ENCODE measurements at regions not wholly inside any gene's neighbourhood (a gene's known extent, or its start where the extent isn't known, plus 50 kb on each side); places are given as distances from the start of the nearest gene placed in this dataset.

DNA sequence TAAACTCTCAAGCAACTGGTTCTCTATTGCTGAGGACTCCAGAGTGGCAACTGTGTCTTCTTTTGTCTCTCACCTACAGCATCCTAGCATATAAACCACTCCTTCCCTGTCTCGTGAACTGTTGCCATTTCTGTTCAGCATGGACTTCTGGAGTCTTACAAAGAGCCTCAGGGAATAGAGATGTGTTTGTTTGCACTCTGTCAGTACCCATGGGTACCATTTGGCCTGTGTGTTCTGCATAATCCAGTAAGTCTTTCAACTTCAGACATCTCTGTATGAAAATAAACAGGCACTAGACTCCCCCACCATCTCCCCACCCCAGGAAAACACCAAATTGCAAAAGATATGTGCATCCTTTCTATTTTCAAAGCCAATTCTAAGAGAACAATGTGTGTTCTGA is 1351.6 kb upstream of the PABPC4L start (continued):
- TF ChIP-seq, protein P1, sequence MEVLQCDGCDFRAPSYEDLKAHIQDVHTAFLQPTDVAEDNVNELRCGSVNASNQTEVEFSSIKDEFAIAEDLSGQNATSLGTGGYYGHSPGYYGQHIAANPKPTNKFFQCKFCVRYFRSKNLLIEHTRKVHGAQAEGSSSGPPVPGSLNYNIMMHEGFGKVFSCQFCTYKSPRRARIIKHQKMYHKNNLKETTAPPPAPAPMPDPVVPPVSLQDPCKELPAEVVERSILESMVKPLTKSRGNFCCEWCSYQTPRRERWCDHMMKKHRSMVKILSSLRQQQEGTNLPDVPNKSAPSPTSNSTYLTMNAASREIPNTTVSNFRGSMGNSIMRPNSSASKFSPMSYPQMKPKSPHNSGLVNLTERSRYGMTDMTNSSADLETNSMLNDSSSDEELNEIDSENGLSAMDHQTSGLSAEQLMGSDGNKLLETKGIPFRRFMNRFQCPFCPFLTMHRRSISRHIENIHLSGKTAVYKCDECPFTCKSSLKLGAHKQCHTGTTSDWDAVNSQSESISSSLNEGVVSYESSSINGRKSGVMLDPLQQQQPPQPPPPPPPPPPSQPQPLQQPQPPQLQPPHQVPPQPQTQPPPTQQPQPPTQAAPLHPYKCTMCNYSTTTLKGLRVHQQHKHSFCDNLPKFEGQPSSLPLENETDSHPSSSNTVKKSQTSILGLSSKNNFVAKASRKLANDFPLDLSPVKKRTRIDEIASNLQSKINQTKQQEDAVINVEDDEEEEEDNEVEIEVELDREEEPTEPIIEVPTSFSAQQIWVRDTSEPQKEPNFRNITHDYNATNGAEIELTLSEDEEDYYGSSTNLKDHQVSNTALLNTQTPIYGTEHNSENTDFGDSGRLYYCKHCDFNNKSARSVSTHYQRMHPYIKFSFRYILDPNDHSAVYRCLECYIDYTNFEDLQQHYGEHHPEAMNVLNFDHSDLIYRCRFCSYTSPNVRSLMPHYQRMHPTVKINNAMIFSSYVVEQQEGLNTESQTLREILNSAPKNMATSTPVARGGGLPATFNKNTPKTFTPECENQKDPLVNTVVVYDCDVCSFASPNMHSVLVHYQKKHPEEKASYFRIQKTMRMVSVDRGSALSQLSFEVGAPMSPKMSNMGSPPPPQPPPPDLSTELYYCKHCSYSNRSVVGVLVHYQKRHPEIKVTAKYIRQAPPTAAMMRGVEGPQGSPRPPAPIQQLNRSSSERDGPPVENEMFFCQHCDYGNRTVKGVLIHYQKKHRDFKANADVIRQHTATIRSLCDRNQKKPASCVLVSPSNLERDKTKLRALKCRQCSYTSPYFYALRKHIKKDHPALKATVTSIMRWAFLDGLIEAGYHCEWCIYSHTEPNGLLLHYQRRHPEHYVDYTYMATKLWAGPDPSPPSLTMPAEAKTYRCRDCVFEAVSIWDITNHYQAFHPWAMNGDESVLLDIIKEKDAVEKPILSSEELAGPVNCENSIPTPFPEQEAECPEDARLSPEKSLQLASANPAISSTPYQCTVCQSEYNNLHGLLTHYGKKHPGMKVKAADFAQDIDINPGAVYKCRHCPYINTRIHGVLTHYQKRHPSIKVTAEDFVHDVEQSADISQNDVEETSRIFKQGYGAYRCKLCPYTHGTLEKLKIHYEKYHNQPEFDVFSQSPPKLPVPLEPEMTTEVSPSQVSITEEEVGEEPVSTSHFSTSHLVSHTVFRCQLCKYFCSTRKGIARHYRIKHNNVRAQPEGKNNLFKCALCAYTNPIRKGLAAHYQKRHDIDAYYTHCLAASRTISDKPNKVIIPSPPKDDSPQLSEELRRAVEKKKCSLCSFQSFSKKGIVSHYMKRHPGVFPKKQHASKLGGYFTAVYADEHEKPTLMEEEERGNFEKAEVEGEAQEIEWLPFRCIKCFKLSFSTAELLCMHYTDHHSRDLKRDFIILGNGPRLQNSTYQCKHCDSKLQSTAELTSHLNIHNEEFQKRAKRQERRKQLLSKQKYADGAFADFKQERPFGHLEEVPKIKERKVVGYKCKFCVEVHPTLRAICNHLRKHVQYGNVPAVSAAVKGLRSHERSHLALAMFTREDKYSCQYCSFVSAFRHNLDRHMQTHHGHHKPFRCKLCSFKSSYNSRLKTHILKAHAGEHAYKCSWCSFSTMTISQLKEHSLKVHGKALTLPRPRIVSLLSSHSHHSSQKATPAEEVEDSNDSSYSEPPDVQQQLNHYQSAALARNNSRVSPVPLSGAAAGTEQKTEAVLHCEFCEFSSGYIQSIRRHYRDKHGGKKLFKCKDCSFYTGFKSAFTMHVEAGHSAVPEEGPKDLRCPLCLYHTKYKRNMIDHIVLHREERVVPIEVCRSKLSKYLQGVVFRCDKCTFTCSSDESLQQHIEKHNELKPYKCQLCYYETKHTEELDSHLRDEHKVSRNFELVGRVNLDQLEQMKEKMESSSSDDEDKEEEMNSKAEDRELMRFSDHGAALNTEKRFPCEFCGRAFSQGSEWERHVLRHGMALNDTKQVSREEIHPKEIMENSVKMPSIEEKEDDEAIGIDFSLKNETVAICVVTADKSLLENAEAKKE (CRISPR knock-in tag; IDR thresholded peaks at IDR 0.05), result no peak
- no peak for TF ChIP-seq EZH2 (IDR thresholded peaks at IDR 0.05; ENCODE audit: low read depth, unreplicated experiment)
- TF ChIP-seq EZH2phosphoT487 (IDR thresholded peaks at IDR 0.05; ENCODE audit: unreplicated experiment), result no peak

DNA sequence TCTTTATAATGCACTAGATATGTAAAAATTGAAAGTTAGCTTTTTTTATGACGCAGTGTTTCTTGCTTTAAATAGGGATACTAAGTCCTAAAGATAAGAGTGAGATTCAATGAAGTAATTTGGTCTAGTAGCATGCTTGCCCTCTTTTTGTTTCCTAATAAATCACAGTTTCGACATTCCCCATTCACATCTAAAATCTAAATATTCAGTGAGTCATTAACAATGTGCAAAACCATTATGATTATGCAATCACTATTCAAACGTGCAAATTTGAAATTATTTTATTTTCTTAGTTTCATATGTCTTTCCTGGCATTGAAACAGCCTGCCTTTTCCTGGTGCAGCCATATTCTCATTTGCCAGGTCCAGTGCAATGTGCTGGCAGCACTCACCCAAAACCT is 1350.5 kb upstream of the PABPC4L start:
- H3K36me3 ChIP-seq (ENCODE audit: insufficient read depth), result no peaks in the 10 kb centered on the region
- H3K9me3 Mint-ChIP-seq, result no peaks in the 10 kb centered on the region
- no peaks in the 10 kb centered on the region for H3K4me1 Mint-ChIP-seq
- H3K27ac ChIP-seq (ENCODE audit: low read depth), result no peak overlapping the region
- no peak overlapping the region for H3K27ac Mint-ChIP-seq
- H3K4me3 ChIP-seq, result no peak overlapping the region
- no peaks in the 10 kb centered on the region for H3F3A ChIP-seq (replicated peaks; ENCODE audit: low read depth)
- H3K79me2 ChIP-seq (replicated peaks; ENCODE audit: insufficient read depth), result no peaks in the 10 kb centered on the region
- no peak overlapping the region for H2AFZ ChIP-seq
- no peaks in the 10 kb centered on the region for H3K36me3 Mint-ChIP-seq (ENCODE audit: low read depth)
- no peaks in the 10 kb centered on the region for H3K27me3 ChIP-seq (ENCODE audit: insufficient read depth)
- no peaks in the 10 kb centered on the region for H3K4me1 ChIP-seq (ENCODE audit: insufficient read depth)
- DNase-seq (ENCODE audit: low spot score) (no peak), ATAC-seq (no peak)
- H3K9me2 ChIP-seq (ENCODE audit: insufficient read depth), result no peaks in the 10 kb centered on the region
- no peaks in the 10 kb centered on the region for H4K20me1 ChIP-seq (replicated peaks; ENCODE audit: insufficient read depth)
- no peaks in the 10 kb centered on the region for H3K27me3 Mint-ChIP-seq (ENCODE audit: insufficient read depth, low read depth, poor library complexity)
- H3K4me3 Mint-ChIP-seq, result no peak overlapping the region
- H3K4me2 ChIP-seq, result no peak overlapping the region
- TF ChIP-seq STAT1 (IDR thresholded peaks at IDR 0.05; ENCODE audit: unreplicated experiment) (no peak), ZNF331 (CRISPR knock-in tag; IDR thresholded peaks at IDR 0.05; ENCODE audit: low read depth) (no peak), EZH2 (IDR thresholded peaks at IDR 0.05; ENCODE audit: low read depth, unreplicated experiment) (no peak), EZH2phosphoT487 (IDR thresholded peaks at IDR 0.05; ENCODE audit: unreplicated experiment) (no peak), NANOG (IDR thresholded peaks at IDR 0.05; ENCODE audit: borderline replicate concordance) (no peak), ZNF114 (CRISPR knock-in tag; IDR thresholded peaks at IDR 0.05) (no peak), CREB1 (CRISPR knock-in tag; IDR thresholded peaks at IDR 0.05; ENCODE audit: low read depth) (no peak)
- TF ChIP-seq, protein P2, sequence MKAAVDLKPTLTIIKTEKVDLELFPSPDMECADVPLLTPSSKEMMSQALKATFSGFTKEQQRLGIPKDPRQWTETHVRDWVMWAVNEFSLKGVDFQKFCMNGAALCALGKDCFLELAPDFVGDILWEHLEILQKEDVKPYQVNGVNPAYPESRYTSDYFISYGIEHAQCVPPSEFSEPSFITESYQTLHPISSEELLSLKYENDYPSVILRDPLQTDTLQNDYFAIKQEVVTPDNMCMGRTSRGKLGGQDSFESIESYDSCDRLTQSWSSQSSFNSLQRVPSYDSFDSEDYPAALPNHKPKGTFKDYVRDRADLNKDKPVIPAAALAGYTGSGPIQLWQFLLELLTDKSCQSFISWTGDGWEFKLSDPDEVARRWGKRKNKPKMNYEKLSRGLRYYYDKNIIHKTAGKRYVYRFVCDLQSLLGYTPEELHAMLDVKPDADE (IDR thresholded peaks at IDR 0.05), result no peak
- TF ChIP-seq, protein P3, sequence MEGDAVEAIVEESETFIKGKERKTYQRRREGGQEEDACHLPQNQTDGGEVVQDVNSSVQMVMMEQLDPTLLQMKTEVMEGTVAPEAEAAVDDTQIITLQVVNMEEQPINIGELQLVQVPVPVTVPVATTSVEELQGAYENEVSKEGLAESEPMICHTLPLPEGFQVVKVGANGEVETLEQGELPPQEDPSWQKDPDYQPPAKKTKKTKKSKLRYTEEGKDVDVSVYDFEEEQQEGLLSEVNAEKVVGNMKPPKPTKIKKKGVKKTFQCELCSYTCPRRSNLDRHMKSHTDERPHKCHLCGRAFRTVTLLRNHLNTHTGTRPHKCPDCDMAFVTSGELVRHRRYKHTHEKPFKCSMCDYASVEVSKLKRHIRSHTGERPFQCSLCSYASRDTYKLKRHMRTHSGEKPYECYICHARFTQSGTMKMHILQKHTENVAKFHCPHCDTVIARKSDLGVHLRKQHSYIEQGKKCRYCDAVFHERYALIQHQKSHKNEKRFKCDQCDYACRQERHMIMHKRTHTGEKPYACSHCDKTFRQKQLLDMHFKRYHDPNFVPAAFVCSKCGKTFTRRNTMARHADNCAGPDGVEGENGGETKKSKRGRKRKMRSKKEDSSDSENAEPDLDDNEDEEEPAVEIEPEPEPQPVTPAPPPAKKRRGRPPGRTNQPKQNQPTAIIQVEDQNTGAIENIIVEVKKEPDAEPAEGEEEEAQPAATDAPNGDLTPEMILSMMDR (conservative IDR thresholded peaks at IDR 0.05; ENCODE audit: low read depth in 2 of 2), result no peak
